ENCODE measurements at regions not wholly inside any gene's neighbourhood (a gene's known extent, or its start where the extent isn't known, plus 50 kb on each side); places are given as distances from the start of the nearest gene placed in this dataset.

DNA sequence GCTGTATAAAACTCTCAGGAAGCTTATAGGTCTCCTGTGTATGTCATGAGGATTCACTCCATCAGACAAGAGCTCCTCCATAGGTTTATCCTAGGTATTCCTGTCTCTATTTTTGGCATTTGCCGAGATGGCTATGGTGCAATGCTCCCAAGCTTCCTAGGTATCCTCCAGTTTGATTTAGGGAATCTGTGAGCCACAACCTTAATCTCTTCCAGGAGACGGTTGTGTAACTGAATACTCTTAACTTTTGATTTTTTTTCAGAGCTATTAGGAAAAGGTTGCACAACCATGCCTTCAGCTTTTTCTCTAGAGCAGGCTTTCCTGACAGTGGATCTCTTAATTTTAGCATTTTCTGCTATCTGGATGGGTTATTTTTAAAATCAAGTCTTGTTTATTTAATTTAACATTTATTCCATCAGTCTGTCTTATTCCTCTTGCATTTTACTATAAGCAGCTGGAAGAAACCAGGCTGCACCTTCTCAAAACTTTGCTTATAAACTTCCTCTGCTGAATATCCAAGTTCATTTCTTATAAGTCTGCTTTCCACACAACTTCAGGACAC is 69.4 kb upstream of the BACE2 start:
- DNase-seq (ENCODE audit: low read depth), result no peak

GRCh38 chr21:41100826-41101550 is 67.0 kb upstream of the BACE2 start:
- no peak for DNase-seq (ENCODE audit: low read depth)
- TF ChIP-seq CTCF (conservative IDR thresholded peaks at IDR 0.05; ENCODE audit: low read depth, low read length), result no peak
- no peak overlapping the region for H3K4me3 ChIP-seq (ENCODE audit: low read length)

More for the DNA sequence above, 69.4 kb upstream of the BACE2 start:
- H3K4me3 ChIP-seq (ENCODE audit: low read length), result no peak overlapping the region
- TF ChIP-seq CTCF (conservative IDR thresholded peaks at IDR 0.05; ENCODE audit: low read depth, low read length), result no peak

GRCh38 chr21:41102281-41102680 is 65.7 kb upstream of the BACE2 start:
- no peak for TF ChIP-seq CTCF (conservative IDR thresholded peaks at IDR 0.05; ENCODE audit: low read depth, low read length)
- no peak for DNase-seq (ENCODE audit: low read depth)
- no peak overlapping the region for H3K4me3 ChIP-seq (ENCODE audit: low read length)

DNA sequence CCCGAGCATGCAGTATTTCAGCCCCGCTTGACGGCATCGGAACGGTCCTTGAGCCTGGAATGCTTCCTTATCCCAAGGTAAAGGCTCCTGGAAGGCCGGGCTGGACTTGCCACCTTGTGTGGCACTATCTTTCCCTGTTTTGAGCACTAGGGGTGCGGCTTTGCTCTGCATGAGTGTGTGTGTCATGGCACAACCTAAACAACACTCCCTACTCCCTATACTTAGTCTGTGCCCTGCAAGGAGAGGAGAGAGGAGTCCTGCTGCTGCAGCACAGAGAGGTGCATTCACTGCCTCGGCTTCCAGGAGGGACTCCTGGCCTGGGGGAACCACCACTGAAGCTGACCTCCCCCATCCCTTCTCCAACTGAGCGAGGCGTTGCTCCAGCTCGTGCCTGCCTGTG is 60.4 kb upstream of the BACE2 start:
- no peak for DNase-seq (ENCODE audit: low read depth)
- TF ChIP-seq CTCF (conservative IDR thresholded peaks at IDR 0.05; ENCODE audit: low read depth, low read length), result no peak

DNA sequence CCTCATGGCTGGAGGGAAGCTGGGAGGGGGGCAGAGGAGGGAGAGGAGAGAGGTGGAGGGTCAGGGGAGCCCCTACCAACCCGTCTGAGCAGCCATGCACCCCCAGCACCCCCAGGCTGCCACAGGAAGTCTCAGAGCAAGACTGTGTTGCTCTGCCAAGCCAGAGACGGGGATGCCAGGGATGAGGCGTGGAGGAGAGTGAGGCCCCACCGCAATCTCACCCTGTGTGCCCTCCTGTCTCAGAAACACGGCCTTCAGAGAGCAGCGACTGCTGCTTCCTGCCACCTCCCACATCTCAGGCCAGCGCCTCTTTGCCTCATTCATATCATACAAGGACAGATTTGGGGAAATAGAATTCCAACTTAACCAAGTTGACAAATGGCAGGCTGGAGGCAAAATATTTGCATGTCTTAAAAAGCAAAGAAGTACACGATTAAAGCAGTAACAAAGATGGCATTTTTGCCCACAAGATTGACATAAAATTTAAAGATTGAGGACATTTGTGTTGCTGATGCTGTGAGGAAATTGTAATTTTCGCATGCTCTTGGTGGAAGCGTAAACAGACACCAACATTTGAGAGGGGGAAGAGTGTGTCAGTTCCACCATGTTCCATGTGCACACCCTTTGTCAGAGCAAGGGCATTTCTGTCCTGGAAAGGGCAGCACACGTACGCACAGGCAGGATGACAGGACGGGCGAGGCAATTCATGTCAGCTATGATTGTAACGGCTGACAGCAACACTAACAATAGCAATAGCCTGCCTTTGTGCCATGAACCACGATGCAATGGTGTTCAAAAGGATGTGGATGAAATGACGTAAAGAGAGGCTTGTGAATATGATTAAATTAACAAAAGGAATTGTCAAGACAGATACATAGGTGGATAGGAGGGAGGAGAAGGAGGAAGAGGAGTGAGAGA is 59.0 kb upstream of the BACE2 start:
- TF ChIP-seq CTCF (conservative IDR thresholded peaks at IDR 0.05; ENCODE audit: low read depth, low read length), result no peak
- no peak for DNase-seq (ENCODE audit: low read depth)
- no peak overlapping the region for H3K4me3 ChIP-seq (ENCODE audit: low read length)

More for the DNA sequence above, 60.4 kb upstream of the BACE2 start:
- H3K4me3 ChIP-seq (ENCODE audit: low read length), result no peak overlapping the region

- H3K4me3 ChIP-seq (ENCODE audit: low read length), result no peak overlapping the region
- TF ChIP-seq CTCF (conservative IDR thresholded peaks at IDR 0.05; ENCODE audit: low read depth, low read length), result no peak
- no peak for DNase-seq (ENCODE audit: low read depth)
Measured at GRCh38 chr21:41110161-41110560, 57.8 kb upstream of the BACE2 start.

Measured in retinal pigment epithelial cell (primary cell).